B cell (primary cell): ENCODE measurements at regions not wholly inside any gene's neighbourhood (a gene's known extent, or its start where the extent isn't known, plus 50 kb on each side); places are given as distances from the start of the nearest gene placed in this dataset.

Experiments used
- EZH2 ChIP-seq: IDR thresholded peaks from 2 replicates; pipeline ENCODE4 v1.6.1; 2012; ENCODE audit warnings: borderline replicate concordance, low read depth, mild to moderate bottlenecking, moderate library complexity, low read length; ENCODE audit not compliant: insufficient read depth, poor library complexity, severe bottlenecking
- TF ChIP-seq, protein P1 (sequence below): fragments of 200-600 bp; IDR thresholded peaks from one replicate; pipeline ENCODE4 v1.8.0; 2022; ENCODE audit warnings: antibody characterized with exemption, mild to moderate bottlenecking

GRCh38 chr7:121643320-121643719 lies 229.6 kb upstream of the PTPRZ1 start:
- no peak for TF ChIP-seq EZH2
- TF ChIP-seq, protein P1, sequence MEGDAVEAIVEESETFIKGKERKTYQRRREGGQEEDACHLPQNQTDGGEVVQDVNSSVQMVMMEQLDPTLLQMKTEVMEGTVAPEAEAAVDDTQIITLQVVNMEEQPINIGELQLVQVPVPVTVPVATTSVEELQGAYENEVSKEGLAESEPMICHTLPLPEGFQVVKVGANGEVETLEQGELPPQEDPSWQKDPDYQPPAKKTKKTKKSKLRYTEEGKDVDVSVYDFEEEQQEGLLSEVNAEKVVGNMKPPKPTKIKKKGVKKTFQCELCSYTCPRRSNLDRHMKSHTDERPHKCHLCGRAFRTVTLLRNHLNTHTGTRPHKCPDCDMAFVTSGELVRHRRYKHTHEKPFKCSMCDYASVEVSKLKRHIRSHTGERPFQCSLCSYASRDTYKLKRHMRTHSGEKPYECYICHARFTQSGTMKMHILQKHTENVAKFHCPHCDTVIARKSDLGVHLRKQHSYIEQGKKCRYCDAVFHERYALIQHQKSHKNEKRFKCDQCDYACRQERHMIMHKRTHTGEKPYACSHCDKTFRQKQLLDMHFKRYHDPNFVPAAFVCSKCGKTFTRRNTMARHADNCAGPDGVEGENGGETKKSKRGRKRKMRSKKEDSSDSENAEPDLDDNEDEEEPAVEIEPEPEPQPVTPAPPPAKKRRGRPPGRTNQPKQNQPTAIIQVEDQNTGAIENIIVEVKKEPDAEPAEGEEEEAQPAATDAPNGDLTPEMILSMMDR: no peak
